ENCODE measurements at regions not wholly inside any gene's neighbourhood (a gene's known extent, or its start where the extent isn't known, plus 50 kb on each side); places are given as distances from the start of the nearest gene placed in this dataset.

DNA sequence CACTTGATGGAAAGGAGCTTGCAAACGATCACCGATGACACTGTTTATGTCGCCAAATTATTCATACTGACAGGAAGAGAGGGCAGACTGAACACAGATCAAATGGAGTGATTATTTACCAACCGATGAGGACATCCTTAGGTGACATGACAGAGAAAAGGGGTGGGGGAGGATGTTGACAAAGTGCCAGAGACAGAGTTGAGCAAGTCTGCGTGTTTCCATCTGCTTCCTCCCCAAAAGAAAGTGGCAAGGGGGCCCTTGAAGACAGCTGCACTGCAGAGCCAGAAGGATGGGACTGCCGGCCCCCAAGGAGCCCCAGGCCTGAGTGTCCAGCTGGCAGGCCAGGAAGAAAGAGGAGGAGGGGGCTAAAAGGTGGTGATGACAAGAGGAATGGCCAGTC, 191.0 kb upstream of the RPL38 start:
- TF ChIP-seq POLR2AphosphoS5 (IDR thresholded peaks at IDR 0.05; ENCODE audit: low read depth, low read length) (no peak), POLR2A (IDR thresholded peaks at IDR 0.05; ENCODE audit: low read depth, low read length) (no peak), SPI1 (IDR thresholded peaks at IDR 0.05; ENCODE audit: low read depth, low read length) (no peak), PAX5 (IDR thresholded peaks at IDR 0.05; ENCODE audit: insufficient read depth, low read length, severe bottlenecking) (no peak), TAF1 (IDR thresholded peaks at IDR 0.05; ENCODE audit: low read depth, low read length) (no peak), POU2F2 (IDR thresholded peaks at IDR 0.05; ENCODE audit: low read depth, low read length) (no peak)
- FAIRE-seq (no peak), DNase-seq (ENCODE audit: insufficient read length, low spot score) (no peak)

DNA sequence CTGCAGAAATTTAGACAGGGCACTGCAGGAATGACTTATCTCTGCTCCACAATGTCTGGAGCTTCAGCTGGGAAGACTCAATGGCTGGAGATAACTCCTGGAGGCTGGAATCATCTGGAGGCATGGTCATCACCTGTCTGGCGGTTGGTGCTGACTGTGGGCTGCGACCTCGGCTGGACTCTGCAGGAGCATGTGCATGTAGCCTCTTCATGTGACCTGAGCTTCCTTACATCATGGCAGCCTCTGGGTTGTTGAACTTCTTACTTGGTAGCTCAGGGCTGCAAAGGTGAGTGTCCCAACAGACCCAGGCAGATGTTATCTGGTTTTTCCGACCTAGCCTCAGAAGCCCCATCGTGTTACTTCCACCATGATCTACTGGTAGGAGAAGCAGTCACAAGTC, 188.2 kb upstream of the RPL38 start:
- DNase-seq (ENCODE audit: insufficient read length, low spot score): no peak
- TF ChIP-seq TAF1 (IDR thresholded peaks at IDR 0.05; ENCODE audit: low read depth, low read length) (no peak), SPI1 (IDR thresholded peaks at IDR 0.05; ENCODE audit: low read depth, low read length) (no peak), PAX5 (IDR thresholded peaks at IDR 0.05; ENCODE audit: insufficient read depth, low read length, severe bottlenecking) (no peak), POLR2A (IDR thresholded peaks at IDR 0.05; ENCODE audit: low read depth, low read length) (no peak), POLR2AphosphoS5 (IDR thresholded peaks at IDR 0.05; ENCODE audit: low read depth, low read length) (no peak), POU2F2 (IDR thresholded peaks at IDR 0.05; ENCODE audit: low read depth, low read length) (no peak)
- FAIRE-seq: no peak

GRCh38 chr17:74015990-74016389, 187.5 kb upstream of the RPL38 start:
- TF ChIP-seq POLR2AphosphoS5 (IDR thresholded peaks at IDR 0.05; ENCODE audit: low read depth, low read length): no peak
- no peak for TF ChIP-seq POLR2A (IDR thresholded peaks at IDR 0.05; ENCODE audit: low read depth, low read length)
- DNase-seq (ENCODE audit: insufficient read length, low spot score): no peak
- FAIRE-seq: no peak

DNA sequence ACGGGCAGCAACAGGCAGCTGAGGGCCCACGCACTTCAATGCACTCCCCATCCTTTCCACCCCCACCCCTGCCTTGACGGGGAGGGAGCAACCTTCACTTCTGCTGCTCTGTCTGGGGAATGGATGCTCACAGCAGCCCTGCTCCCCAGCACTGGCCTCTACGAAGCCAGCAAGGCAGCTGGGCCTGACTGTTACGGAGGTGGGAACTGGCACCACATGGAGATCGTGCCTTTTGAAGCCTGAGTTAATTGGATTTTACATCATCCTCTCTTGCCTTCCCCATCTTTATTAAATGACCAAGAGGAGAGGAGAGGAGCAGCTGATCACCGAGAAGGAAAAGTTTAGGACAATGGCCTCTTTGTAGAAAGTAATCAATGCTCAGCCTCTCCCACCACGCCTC, 187.0 kb upstream of the RPL38 start:
- TF ChIP-seq POLR2AphosphoS5 (IDR thresholded peaks at IDR 0.05; ENCODE audit: low read depth, low read length) (no peak), TAF1 (IDR thresholded peaks at IDR 0.05; ENCODE audit: low read depth, low read length) (no peak)
- FAIRE-seq (no peak), DNase-seq (ENCODE audit: insufficient read length, low spot score) (no peak)

GRCh38 chr17:74017466-74017865, 186.0 kb upstream of the RPL38 start:
- FAIRE-seq (no peak), DNase-seq (ENCODE audit: insufficient read length, low spot score) (no peak)
- no peak for TF ChIP-seq PAX5 (IDR thresholded peaks at IDR 0.05; ENCODE audit: insufficient read depth, low read length, severe bottlenecking)
- no peak for TF ChIP-seq SPI1 (IDR thresholded peaks at IDR 0.05; ENCODE audit: low read depth, low read length)
- TF ChIP-seq POU2F2 (IDR thresholded peaks at IDR 0.05; ENCODE audit: low read depth, low read length): no peak
- no peak for TF ChIP-seq POLR2A (IDR thresholded peaks at IDR 0.05; ENCODE audit: low read depth, low read length)
- no peak for TF ChIP-seq TAF1 (IDR thresholded peaks at IDR 0.05; ENCODE audit: low read depth, low read length)
- TF ChIP-seq POLR2AphosphoS5 (IDR thresholded peaks at IDR 0.05; ENCODE audit: low read depth, low read length): no peak

- DNase-seq (ENCODE audit: insufficient read length, low spot score) (no peak), FAIRE-seq (no peak)
- no peak for TF ChIP-seq POU2F2 (IDR thresholded peaks at IDR 0.05; ENCODE audit: low read depth, low read length)
These were observed 185.4 kb upstream of the RPL38 start for GRCh38 chr17:74018115-74018514.

DNA sequence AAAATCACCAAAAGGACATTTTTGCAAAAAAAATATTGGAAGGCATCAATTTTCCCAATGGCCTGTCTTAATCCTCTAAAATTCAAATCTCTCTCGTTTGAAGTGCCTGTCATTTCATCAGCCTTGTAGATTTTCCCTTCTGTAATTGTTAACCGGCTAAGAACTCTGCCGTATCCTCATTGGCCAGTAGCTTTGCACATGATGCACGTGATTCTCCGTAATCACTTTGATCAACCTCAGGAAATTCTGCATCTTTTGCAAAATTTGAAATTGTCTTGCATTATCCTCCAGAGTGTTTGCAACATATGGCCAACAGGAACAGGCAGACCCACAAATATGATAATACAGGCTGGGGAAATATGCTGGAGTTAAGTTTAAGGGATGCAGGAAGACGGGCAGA, 184.2 kb upstream of the RPL38 start:
- TF ChIP-seq PAX5 (IDR thresholded peaks at IDR 0.05; ENCODE audit: insufficient read depth, low read length, severe bottlenecking): no peak
- TF ChIP-seq POLR2A (IDR thresholded peaks at IDR 0.05; ENCODE audit: low read depth, low read length): no peak
- no peak for TF ChIP-seq POU2F2 (IDR thresholded peaks at IDR 0.05; ENCODE audit: low read depth, low read length)
- TF ChIP-seq POLR2AphosphoS5 (IDR thresholded peaks at IDR 0.05; ENCODE audit: low read depth, low read length): no peak
- TF ChIP-seq TAF1 (IDR thresholded peaks at IDR 0.05; ENCODE audit: low read depth, low read length): no peak
- TF ChIP-seq SPI1 (IDR thresholded peaks at IDR 0.05; ENCODE audit: low read depth, low read length): no peak
- no peak for DNase-seq (ENCODE audit: insufficient read length, low spot score)
- FAIRE-seq: no peak

GRCh38 chr17:74019860-74020259, 183.6 kb upstream of the RPL38 start:
- TF ChIP-seq TAF1 (IDR thresholded peaks at IDR 0.05; ENCODE audit: low read depth, low read length): no peak
- no peak for TF ChIP-seq POU2F2 (IDR thresholded peaks at IDR 0.05; ENCODE audit: low read depth, low read length)
- TF ChIP-seq POLR2AphosphoS5 (IDR thresholded peaks at IDR 0.05; ENCODE audit: low read depth, low read length): no peak
- no peak for TF ChIP-seq POLR2A (IDR thresholded peaks at IDR 0.05; ENCODE audit: low read depth, low read length)
- no peak for TF ChIP-seq PAX5 (IDR thresholded peaks at IDR 0.05; ENCODE audit: insufficient read depth, low read length, severe bottlenecking)
- no peak for TF ChIP-seq SPI1 (IDR thresholded peaks at IDR 0.05; ENCODE audit: low read depth, low read length)
- no peak for DNase-seq (ENCODE audit: insufficient read length, low spot score)
- FAIRE-seq: no peak

- no peak for FAIRE-seq
- DNase-seq (ENCODE audit: insufficient read length, low spot score): no peak
- TF ChIP-seq POLR2AphosphoS5 (IDR thresholded peaks at IDR 0.05; ENCODE audit: low read depth, low read length) (no peak), POLR2A (IDR thresholded peaks at IDR 0.05; ENCODE audit: low read depth, low read length) (no peak), TAF1 (IDR thresholded peaks at IDR 0.05; ENCODE audit: low read depth, low read length) (no peak), SPI1 (IDR thresholded peaks at IDR 0.05; ENCODE audit: low read depth, low read length) (no peak), POU2F2 (IDR thresholded peaks at IDR 0.05; ENCODE audit: low read depth, low read length) (no peak), PAX5 (IDR thresholded peaks at IDR 0.05; ENCODE audit: insufficient read depth, low read length, severe bottlenecking) (no peak)
These were observed 183.0 kb upstream of the RPL38 start for GRCh38 chr17:74020522-74020921.

DNA sequence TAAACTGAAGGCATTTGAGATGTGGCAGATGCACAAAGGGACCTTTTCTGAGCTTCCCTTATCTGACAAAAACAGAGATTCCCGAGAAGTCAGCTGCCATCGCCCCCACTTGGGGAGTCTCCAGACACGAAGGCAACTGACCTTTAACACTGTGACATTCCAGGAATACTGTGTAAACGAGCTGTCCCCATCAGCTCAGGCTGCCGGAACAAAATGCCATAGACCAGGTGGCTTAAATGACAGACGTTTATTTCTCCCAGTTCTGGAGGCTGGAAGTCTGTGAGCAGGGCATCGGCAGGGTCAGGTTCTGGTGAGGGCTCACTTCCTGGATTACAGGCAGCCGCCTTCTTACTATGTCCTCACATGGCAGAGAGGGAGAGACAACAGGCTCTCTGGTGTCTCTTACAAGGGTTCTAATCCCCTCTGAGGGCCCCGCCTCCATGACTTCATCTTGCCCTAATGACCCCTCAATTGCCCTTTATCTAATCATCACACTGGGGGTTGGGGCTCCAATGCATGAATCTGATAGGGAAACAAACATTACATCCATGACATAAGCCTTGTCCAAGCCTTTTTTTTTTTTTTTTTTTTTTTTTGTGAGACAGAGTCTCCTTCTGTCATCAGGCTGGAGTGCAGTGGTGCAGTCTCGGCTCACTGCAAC, 178.5 kb upstream of the RPL38 start:
- FAIRE-seq: no peak
- no peak for DNase-seq (ENCODE audit: insufficient read length, low spot score)
- no peak for TF ChIP-seq POU2F2 (IDR thresholded peaks at IDR 0.05; ENCODE audit: low read depth, low read length)
- no peak for TF ChIP-seq PAX5 (IDR thresholded peaks at IDR 0.05; ENCODE audit: insufficient read depth, low read length, severe bottlenecking)
- no peak for TF ChIP-seq POLR2AphosphoS5 (IDR thresholded peaks at IDR 0.05; ENCODE audit: low read depth, low read length)
- TF ChIP-seq SPI1 (IDR thresholded peaks at IDR 0.05; ENCODE audit: low read depth, low read length): no peak
- TF ChIP-seq POLR2A (IDR thresholded peaks at IDR 0.05; ENCODE audit: low read depth, low read length): no peak

Data from GM12891 (cell line).